H4 (cell line): ENCODE measurements at regions not wholly inside any gene's neighbourhood (a gene's known extent, or its start where the extent isn't known, plus 50 kb on each side); places are given as distances from the start of the nearest gene placed in this dataset.
"Not testable (repeated sequence)": the region's sequence is repeated elsewhere in the genome, so short reads cannot be mapped to it uniquely, and the experiment has no call there.

Experiments
- DNase-seq: peaks from one replicate; pipeline ENCODE4 v3.0.0-alpha.2; 2015; ENCODE audit warnings: low spot score

GRCh38 chr3:30297112-30297511, 309.3 kb upstream of the TGFBR2 start:
- DNase-seq = no peak

- peak; percentile 28 for DNase-seq
These were observed 306.6 kb upstream of the TGFBR2 start for GRCh38 chr3:30299674-30300385.

- DNase-seq = no peak
These were observed 305.6 kb upstream of the TGFBR2 start for GRCh38 chr3:30300809-30301208.

- DNase-seq = no peak
These were observed 304.4 kb upstream of the TGFBR2 start for GRCh38 chr3:30302027-30302426.

GRCh38 chr3:30303770-30304169, 302.6 kb upstream of the TGFBR2 start:
- no peak for DNase-seq

- DNase-seq = no peak
These were observed 301.4 kb upstream of the TGFBR2 start for GRCh38 chr3:30305021-30305420.

GRCh38 chr3:30306896-30307295, 299.5 kb upstream of the TGFBR2 start:
- no peak for DNase-seq

- no peak for DNase-seq
These were observed 298.9 kb upstream of the TGFBR2 start for GRCh38 chr3:30307372-30307950.

- no peak for DNase-seq
These were observed 298.3 kb upstream of the TGFBR2 start for GRCh38 chr3:30308131-30308530.

GRCh38 chr3:30309961-30310954, 296.1 kb upstream of the TGFBR2 start:
- DNase-seq = no peak

- no peak for DNase-seq
These were observed 294.6 kb upstream of the TGFBR2 start for GRCh38 chr3:30311781-30312180.

- DNase-seq = no peak
These were observed 292.6 kb upstream of the TGFBR2 start for GRCh38 chr3:30313840-30314239.

GRCh38 chr3:30314757-30315325, 291.6 kb upstream of the TGFBR2 start:
- no peak for DNase-seq

GRCh38 chr3:30315447-30315846, 291.0 kb upstream of the TGFBR2 start:
- DNase-seq = no peak

- no peak for DNase-seq
These were observed 288.8 kb upstream of the TGFBR2 start for GRCh38 chr3:30317561-30317960.

GRCh38 chr3:30318110-30318509, 288.3 kb upstream of the TGFBR2 start:
- no peak for DNase-seq

GRCh38 chr3:30319713-30320112, 286.7 kb upstream of the TGFBR2 start:
- DNase-seq = peak; percentile 55

- no peak for DNase-seq
These were observed 286.0 kb upstream of the TGFBR2 start for GRCh38 chr3:30320392-30320791.

- DNase-seq = no peak
These were observed 285.3 kb upstream of the TGFBR2 start for GRCh38 chr3:30321065-30321464.

GRCh38 chr3:30323649-30324048, 282.8 kb upstream of the TGFBR2 start:
- DNase-seq = not testable (repeated sequence)

GRCh38 chr3:30324587-30324986, 281.8 kb upstream of the TGFBR2 start:
- DNase-seq = no peak

GRCh38 chr3:30327976-30328375, 278.4 kb upstream of the TGFBR2 start:
- not testable (repeated sequence) for DNase-seq
